Immature natural killer cell (primary cell): ENCODE measurements at regions not wholly inside any gene's neighbourhood (a gene's known extent, or its start where the extent isn't known, plus 50 kb on each side); places are given as distances from the start of the nearest gene placed in this dataset.

ENCODE experiments used
- DNase-seq, 3 donors: peaks; one replicate each; pipeline ENCODE4 v3.0.0; 2022; ENCODE audit warnings: mixed read lengths in 1 of 3
- H3K27ac Mint-ChIP-seq, 6 donors: one replicate each; pipeline ENCODE4 v1.8.0; 2020; ENCODE audit warnings: mixed read lengths in 6 of 6, mild to moderate bottlenecking in 5 of 6, inconsistent platforms in 4 of 6, moderate library complexity in 3 of 6
- H3K27me3 Mint-ChIP-seq, 3 donors: one replicate each; pipeline ENCODE4 v1.8.0; 2020 to 2021; ENCODE audit warnings: low read depth in 3 of 3, mild to moderate bottlenecking in 3 of 3, mixed read lengths in 3 of 3, moderate library complexity in 3 of 3, inconsistent platforms in 1 of 3
- H3K36me3 Mint-ChIP-seq, 3 donors: one replicate each; pipeline ENCODE4 v1.8.0; 2020; ENCODE audit warnings: mixed read lengths in 3 of 3, inconsistent platforms in 2 of 3, mild to moderate bottlenecking in 2 of 3
- H3K4me1 Mint-ChIP-seq, 2 donors: one replicate each; pipeline ENCODE4 v1.8.0; 2020; ENCODE audit warnings: inconsistent platforms in 2 of 2, mild to moderate bottlenecking in 2 of 2, mixed read lengths in 2 of 2, moderate library complexity in 1 of 2
- H3K4me3 Mint-ChIP-seq, 5 donors: one replicate each; pipeline ENCODE4 v1.8.0; 2020; ENCODE audit warnings: mild to moderate bottlenecking in 5 of 5, mixed read lengths in 5 of 5, inconsistent platforms in 3 of 5, moderate library complexity in 3 of 5
- H3K9me3 Mint-ChIP-seq, 6 donors: one replicate each; pipeline ENCODE4 v1.8.0; 2020; ENCODE audit warnings: mild to moderate bottlenecking in 6 of 6, mixed read lengths in 6 of 6, inconsistent platforms in 4 of 6, moderate library complexity in 3 of 6

GRCh38 chr7:22649686-22650085 is 77.3 kb upstream of the IL6 start:
- Mint-ChIP-seq H3K27me3 (peaks cover 2 to 7% (median 5%) of the 10 kb centered on the region in 3 donors), H3K36me3 (no peaks in the 10 kb centered on the region), H3K4me3 (no peak overlapping the region), H3K27ac (no peak overlapping the region), H3K9me3 (peaks cover 13 to 34% (median 24%) of the 10 kb centered on the region in 6 donors), H3K4me1 (no peaks in the 10 kb centered on the region)
- no peak for DNase-seq

- H3K4me3 Mint-ChIP-seq = no peak overlapping the region
- H3K27me3 Mint-ChIP-seq = peaks cover 2 to 7% (median 7%) of the 10 kb centered on the region in 3 donors
- H3K9me3 Mint-ChIP-seq = peaks cover 13 to 42% (median 32%) of the 10 kb centered on the region in 6 donors
- DNase-seq = no peak
- H3K4me1 Mint-ChIP-seq = no peaks in the 10 kb centered on the region
- H3K27ac Mint-ChIP-seq = no peak overlapping the region
- H3K36me3 Mint-ChIP-seq = no peaks in the 10 kb centered on the region
Observed at GRCh38 chr7:22647451-22648257, 79.3 kb upstream of the IL6 start.

GRCh38 chr7:22645418-22646181 is 81.4 kb upstream of the IL6 start:
- H3K27ac Mint-ChIP-seq = no peak overlapping the region
- H3K36me3 Mint-ChIP-seq = no peaks in the 10 kb centered on the region
- peaks cover 2 to 7% (median 4%) of the 10 kb centered on the region in 3 donors for H3K27me3 Mint-ChIP-seq
- H3K4me1 Mint-ChIP-seq = no peaks in the 10 kb centered on the region
- peaks cover 13 to 52% (median 33%) of the 10 kb centered on the region in 6 donors for H3K9me3 Mint-ChIP-seq
- no peak overlapping the region for H3K4me3 Mint-ChIP-seq
- no peak for DNase-seq

GRCh38 chr7:22642454-22642853 is 84.5 kb upstream of the IL6 start:
- no peak overlapping the region for H3K4me3 Mint-ChIP-seq
- H3K27me3 Mint-ChIP-seq = peaks cover 0 to 2% (median 0%) of the 10 kb centered on the region in 3 donors
- peaks cover 7 to 41% (median 30%) of the 10 kb centered on the region in 6 donors for H3K9me3 Mint-ChIP-seq
- no peak overlapping the region for H3K27ac Mint-ChIP-seq
- DNase-seq = no peak
- H3K36me3 Mint-ChIP-seq = no peaks in the 10 kb centered on the region
- no peaks in the 10 kb centered on the region for H3K4me1 Mint-ChIP-seq

GRCh38 chr7:22640269-22640668 is 86.7 kb upstream of the IL6 start:
- Mint-ChIP-seq H3K9me3 (peaks cover under 1 to 21% (median 13%) of the 10 kb centered on the region in 6 donors), H3K4me3 (no peak overlapping the region), H3K4me1 (no peaks in the 10 kb centered on the region), H3K27ac (no peak overlapping the region), H3K36me3 (no peaks in the 10 kb centered on the region), H3K27me3 (peaks cover 0 to 2% (median 0%) of the 10 kb centered on the region in 3 donors)
- no peak for DNase-seq

GRCh38 chr7:22639396-22639795 is 87.6 kb upstream of the IL6 start:
- Mint-ChIP-seq H3K27ac (no peak overlapping the region), H3K27me3 (peaks cover 0 to 2% (median 0%) of the 10 kb centered on the region in 3 donors), H3K36me3 (no peaks in the 10 kb centered on the region), H3K9me3 (peaks cover 0 to 18% (median 10%) of the 10 kb centered on the region in 6 donors), H3K4me1 (no peaks in the 10 kb centered on the region), H3K4me3 (no peak overlapping the region)
- no peak for DNase-seq

- Mint-ChIP-seq H3K36me3 (no peaks in the 10 kb centered on the region), H3K27ac (no peak overlapping the region), H3K4me1 (no peaks in the 10 kb centered on the region), H3K9me3 (peaks cover 0 to 3% (median 0%) of the 10 kb centered on the region in 6 donors), H3K27me3 (peaks cover 0 to 3% (median 0%) of the 10 kb centered on the region in 3 donors), H3K4me3 (no peak overlapping the region)
- DNase-seq = no peak
Observed at GRCh38 chr7:22635349-22635748, 91.7 kb upstream of the IL6 start.

GRCh38 chr7:22633954-22634474 is 93.0 kb upstream of the IL6 start:
- no peak for DNase-seq
- H3K27ac Mint-ChIP-seq = no peak overlapping the region
- no peaks in the 10 kb centered on the region for H3K9me3 Mint-ChIP-seq
- H3K4me1 Mint-ChIP-seq = no peaks in the 10 kb centered on the region
- H3K4me3 Mint-ChIP-seq = no peak overlapping the region
- no peaks in the 10 kb centered on the region for H3K36me3 Mint-ChIP-seq
- peaks cover 0 to 5% (median under 1%) of the 10 kb centered on the region in 3 donors for H3K27me3 Mint-ChIP-seq

- Mint-ChIP-seq H3K27ac (no peak overlapping the region), H3K9me3 (no peaks in the 10 kb centered on the region)
- no peak for DNase-seq
Observed at GRCh38 chr7:22633286-22633953, 93.6 kb upstream of the IL6 start.

GRCh38 chr7:22632674-22633073 is 94.3 kb upstream of the IL6 start:
- H3K27me3 Mint-ChIP-seq = peaks cover 0 to 5% (median 3%) of the 10 kb centered on the region in 3 donors
- no peak overlapping the region for H3K27ac Mint-ChIP-seq
- no peak overlapping the region for H3K4me3 Mint-ChIP-seq
- no peak for DNase-seq
- no peaks in the 10 kb centered on the region for H3K36me3 Mint-ChIP-seq
- H3K4me1 Mint-ChIP-seq = no peaks in the 10 kb centered on the region
- H3K9me3 Mint-ChIP-seq = no peaks in the 10 kb centered on the region

More at GRCh38 chr7:22633286-22633953, 93.6 kb upstream of the IL6 start:
- Mint-ChIP-seq H3K4me3 (no peak overlapping the region), H3K4me1 (no peaks in the 10 kb centered on the region), H3K36me3 (no peaks in the 10 kb centered on the region), H3K27me3 (peaks cover 0 to 5% (median 3%) of the 10 kb centered on the region in 3 donors)

GRCh38 chr7:22631730-22632129 is 95.3 kb upstream of the IL6 start:
- Mint-ChIP-seq H3K4me1 (no peaks in the 10 kb centered on the region), H3K27ac (no peak overlapping the region), H3K4me3 (no peak overlapping the region), H3K9me3 (no peaks in the 10 kb centered on the region), H3K27me3 (peaks cover 0 to 9% (median 3%) of the 10 kb centered on the region in 3 donors), H3K36me3 (no peaks in the 10 kb centered on the region)
- no peak for DNase-seq

GRCh38 chr7:22630069-22630468 is 96.9 kb upstream of the IL6 start:
- H3K36me3 Mint-ChIP-seq = no peaks in the 10 kb centered on the region
- no peaks in the 10 kb centered on the region for H3K9me3 Mint-ChIP-seq
- DNase-seq = no peak
- no peak overlapping the region for H3K4me3 Mint-ChIP-seq
- H3K27me3 Mint-ChIP-seq = peaks cover 3 to 9% (median 3%) of the 10 kb centered on the region in 3 donors
- H3K4me1 Mint-ChIP-seq = no peaks in the 10 kb centered on the region
- H3K27ac Mint-ChIP-seq = no peak overlapping the region

GRCh38 chr7:22629056-22629455 is 97.9 kb upstream of the IL6 start:
- Mint-ChIP-seq H3K36me3 (no peaks in the 10 kb centered on the region), H3K4me1 (no peaks in the 10 kb centered on the region), H3K4me3 (no peak overlapping the region), H3K27ac (no peak overlapping the region), H3K27me3 (peaks cover 3 to 8% (median 3%) of the 10 kb centered on the region in 3 donors), H3K9me3 (no peaks in the 10 kb centered on the region)
- no peak for DNase-seq
